ENCODE measurements at regions not wholly inside any gene's neighbourhood (a gene's known extent, or its start where the extent isn't known, plus 50 kb on each side); places are given as distances from the start of the nearest gene placed in this dataset.
"Not testable (repeated sequence)": the region's sequence is repeated elsewhere in the genome, so short reads cannot be mapped to it uniquely, and the experiment has no call there.

GRCh38 chr3:139202226-139202958 lies 141.4 kb upstream of the MRPS22 start:
- no peak for DNase-seq

- DNase-seq, result no peak
These were observed 140.9 kb upstream of the MRPS22 start for GRCh38 chr3:139202959-139203349.

GRCh38 chr3:139203752-139204151 lies 140.1 kb upstream of the MRPS22 start:
- no peak for DNase-seq

- DNase-seq, result no peak
These were observed 139.1 kb upstream of the MRPS22 start for GRCh38 chr3:139204728-139205127.

- DNase-seq, result no peak
These were observed 129.9 kb upstream of the MRPS22 start for GRCh38 chr3:139213936-139214335.

GRCh38 chr3:139216958-139217357 lies 126.9 kb upstream of the MRPS22 start:
- no peak for DNase-seq

- DNase-seq, result no peak
These were observed 126.2 kb upstream of the MRPS22 start for GRCh38 chr3:139217633-139218032.

- no peak for DNase-seq
These were observed 125.8 kb upstream of the MRPS22 start for GRCh38 chr3:139218046-139218445.

GRCh38 chr3:139219463-139219862 lies 124.4 kb upstream of the MRPS22 start:
- DNase-seq, result no peak

- no peak for DNase-seq
These were observed 121.6 kb upstream of the MRPS22 start for GRCh38 chr3:139222100-139222657.

GRCh38 chr3:139225548-139225947 lies 118.3 kb upstream of the MRPS22 start:
- DNase-seq, result no peak

GRCh38 chr3:139226731-139227130 lies 117.1 kb upstream of the MRPS22 start:
- DNase-seq, result no peak

GRCh38 chr3:139227165-139227564 lies 116.7 kb upstream of the MRPS22 start:
- DNase-seq, result no peak

- DNase-seq, result no peak
These were observed 116.0 kb upstream of the MRPS22 start for GRCh38 chr3:139227827-139228226.

GRCh38 chr3:139230391-139230790 lies 113.4 kb upstream of the MRPS22 start:
- no peak for DNase-seq

GRCh38 chr3:139231555-139232281 lies 112.1 kb upstream of the MRPS22 start:
- no peak for DNase-seq

GRCh38 chr3:139232341-139232740 lies 111.5 kb upstream of the MRPS22 start:
- not testable (repeated sequence) for DNase-seq

GRCh38 chr3:139234491-139234890 lies 109.3 kb upstream of the MRPS22 start:
- no peak for DNase-seq

- no peak for DNase-seq
These were observed 108.6 kb upstream of the MRPS22 start for GRCh38 chr3:139235192-139235591.

GRCh38 chr3:139236336-139236735 lies 107.5 kb upstream of the MRPS22 start:
- no peak for DNase-seq

GRCh38 chr3:139238281-139239030 lies 105.4 kb upstream of the MRPS22 start:
- DNase-seq, result no peak

GRCh38 chr3:139239550-139239949 lies 104.3 kb upstream of the MRPS22 start:
- DNase-seq, result no peak

- DNase-seq, result no peak
These were observed 102.0 kb upstream of the MRPS22 start for GRCh38 chr3:139241783-139242182.
